ENCODE measurements at regions not wholly inside any gene's neighbourhood (a gene's known extent, or its start where the extent isn't known, plus 50 kb on each side); places are given as distances from the start of the nearest gene placed in this dataset.

- DNase-seq: peak; percentile 10
These were observed 552.7 kb upstream of the TENM3 start for GRCh38 chr4:181690498-181690897.

DNA sequence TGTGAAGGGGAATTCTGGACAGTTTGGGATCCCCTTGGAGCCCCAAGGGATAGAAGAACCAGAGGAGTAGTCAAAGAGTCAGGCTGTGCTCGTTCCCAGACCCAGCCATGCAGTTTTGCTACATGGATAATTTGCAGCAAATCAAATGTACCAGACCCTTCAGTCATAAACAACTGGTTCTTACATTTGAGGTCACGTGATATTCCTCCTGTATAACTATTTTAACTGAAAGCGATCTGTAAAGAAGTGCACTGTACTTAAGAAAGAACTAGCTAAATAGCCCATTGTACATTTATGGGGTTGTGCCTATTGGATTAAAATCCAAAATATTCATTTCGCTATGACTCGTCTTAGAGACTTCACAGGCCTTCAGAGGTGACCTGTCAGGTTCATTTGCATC is 550.2 kb upstream of the TENM3 start:
- DNase-seq: no peak

DNA sequence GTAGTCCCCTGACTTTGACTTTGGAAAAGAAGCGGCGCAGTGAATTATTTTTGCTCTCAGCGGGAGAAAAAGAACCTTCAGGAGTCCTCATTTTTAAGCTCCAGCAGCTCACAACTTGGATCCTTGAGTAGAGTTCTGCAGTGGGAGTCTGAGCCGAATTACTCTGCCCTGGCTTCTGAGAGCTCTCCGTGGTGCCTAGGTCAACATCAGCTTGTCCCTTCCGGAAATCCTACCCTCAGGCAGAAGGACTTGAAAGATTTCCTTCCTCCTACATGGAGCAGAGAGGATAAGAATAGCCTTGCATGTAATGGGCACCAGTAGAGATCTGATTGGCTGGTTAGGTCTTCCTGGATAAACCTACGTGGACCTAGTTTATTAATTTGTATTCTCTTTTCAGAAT is 549.7 kb upstream of the TENM3 start:
- no peak for DNase-seq

DNA sequence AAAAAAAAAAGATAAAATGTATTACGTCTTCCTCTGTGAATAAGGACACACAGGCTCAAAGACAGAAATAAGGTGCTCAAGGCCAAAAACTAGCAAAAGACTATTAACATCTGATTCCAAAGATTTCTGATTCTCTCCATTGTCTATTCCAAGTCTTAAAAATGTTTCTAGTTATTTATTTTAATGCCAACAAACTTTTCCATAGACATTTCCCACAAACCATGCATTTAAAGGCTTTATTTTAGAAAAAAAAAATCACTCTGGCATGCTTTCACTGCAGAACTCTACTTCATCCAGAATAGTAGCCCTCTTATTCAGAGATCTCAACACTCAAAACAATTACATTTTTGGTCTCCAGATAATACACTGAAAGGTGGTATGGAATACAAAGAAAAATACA is 545.0 kb upstream of the TENM3 start:
- no peak for DNase-seq

- DNase-seq: no peak
These were observed 542.0 kb upstream of the TENM3 start for GRCh38 chr4:181701214-181701613.

GRCh38 chr4:181701894-181702293 is 541.3 kb upstream of the TENM3 start:
- DNase-seq: no peak

DNA sequence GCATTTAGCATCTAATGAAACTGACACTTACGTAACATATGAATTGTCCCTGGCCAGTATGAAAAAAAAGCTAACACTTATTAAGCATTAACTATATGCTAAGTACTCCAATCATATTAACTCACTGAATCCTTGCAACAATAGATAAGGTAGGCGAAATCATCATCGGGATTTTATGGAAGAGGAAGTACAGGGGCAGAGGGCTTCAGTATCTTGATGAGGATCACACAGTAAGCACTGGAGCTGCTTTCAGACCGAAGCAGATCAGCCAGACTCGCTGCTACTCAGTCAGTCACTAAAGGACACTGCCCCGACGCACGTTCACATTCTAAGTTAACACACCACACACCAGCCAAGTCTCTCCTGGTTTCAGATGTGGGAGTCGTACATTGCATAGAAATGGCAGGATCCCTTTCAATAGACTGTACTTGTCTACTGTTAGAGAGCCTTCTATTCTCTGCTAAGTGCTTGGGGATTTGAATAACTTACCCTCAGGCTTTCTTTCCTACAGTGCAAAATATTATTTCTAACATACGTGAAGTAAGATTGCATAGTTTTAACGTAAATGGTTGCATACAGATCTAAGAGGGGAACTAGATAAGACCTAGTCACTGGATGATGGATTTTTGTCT is 540.2 kb upstream of the TENM3 start:
- no peak for DNase-seq

DNA sequence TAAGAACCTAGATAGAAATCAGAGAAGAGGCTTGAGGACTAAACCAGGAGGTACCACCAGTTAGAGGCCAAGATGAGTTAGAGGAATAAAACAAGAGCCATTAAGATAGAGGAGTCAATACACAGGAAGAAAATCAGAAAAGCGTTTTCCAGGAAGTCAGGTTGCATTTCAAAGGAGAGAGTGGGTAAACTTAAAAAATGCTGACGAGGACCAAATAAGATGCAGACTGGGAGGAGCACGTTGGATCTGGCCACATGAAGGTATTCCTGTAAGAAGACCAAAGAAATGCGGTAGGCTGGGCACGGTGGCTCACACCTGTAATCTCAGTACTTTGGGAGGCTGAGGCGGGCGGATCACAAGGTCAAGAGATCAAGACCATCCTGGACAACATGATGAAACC is 533.1 kb upstream of the TENM3 start:
- no peak for DNase-seq

DNA sequence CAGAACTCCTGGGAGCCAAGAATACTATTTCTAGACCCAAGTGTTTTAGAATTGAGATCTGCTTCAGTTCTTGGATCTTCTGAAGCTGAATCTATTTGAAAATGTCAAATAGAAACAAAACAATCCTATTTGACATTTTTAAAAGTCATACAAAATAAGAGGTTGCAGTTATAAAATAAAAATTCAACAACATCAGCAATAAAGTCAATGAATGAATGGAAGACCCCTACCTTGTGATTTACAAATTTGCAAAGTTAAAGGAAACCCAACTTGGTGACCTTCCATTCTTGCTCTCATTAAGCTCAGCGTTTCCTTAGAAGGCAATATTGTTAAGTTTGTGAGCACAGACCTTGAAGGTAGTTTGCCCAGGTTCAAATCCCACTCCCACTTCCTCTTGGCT is 531.8 kb upstream of the TENM3 start:
- DNase-seq: no peak

DNA sequence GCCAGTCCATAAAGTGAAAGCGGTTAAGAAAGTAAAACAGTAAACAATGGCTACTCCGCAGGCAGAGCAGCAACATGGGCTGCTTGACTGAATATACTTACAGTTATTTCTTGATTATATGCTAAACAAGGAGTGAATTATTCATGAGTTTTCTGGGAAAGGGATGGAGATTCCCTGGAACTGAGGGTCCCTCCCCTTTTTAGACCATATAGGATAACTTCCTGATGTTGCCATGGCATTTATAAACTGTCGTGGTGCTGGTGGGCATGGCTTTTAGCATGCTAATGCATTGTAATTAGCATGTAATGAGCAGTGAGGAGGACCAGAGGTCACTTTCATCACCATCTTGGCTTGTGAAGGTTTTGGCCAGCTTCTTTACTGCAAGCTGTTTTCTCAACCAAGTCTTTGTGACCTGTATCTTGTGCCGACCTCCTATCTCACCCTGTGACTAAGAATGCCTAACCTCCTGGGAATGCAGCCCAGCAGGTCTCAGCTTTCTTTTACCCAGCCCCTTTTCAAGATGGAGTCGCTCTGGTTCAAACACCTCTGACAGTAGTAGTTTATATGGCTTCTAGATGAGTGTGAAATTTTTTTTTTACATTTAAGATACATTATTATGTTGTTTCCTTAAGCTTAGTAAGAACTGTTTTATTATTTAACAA is 514.8 kb upstream of the TENM3 start:
- no peak for DNase-seq

GRCh38 chr4:181731900-181732299 is 511.3 kb upstream of the TENM3 start:
- DNase-seq: no peak

GRCh38 chr4:181737744-181738143 is 505.5 kb upstream of the TENM3 start:
- no peak for DNase-seq

GRCh38 chr4:181739031-181739430 is 504.2 kb upstream of the TENM3 start:
- no peak for DNase-seq

- DNase-seq: no peak
These were observed 501.7 kb upstream of the TENM3 start for GRCh38 chr4:181741513-181741912.

DNA sequence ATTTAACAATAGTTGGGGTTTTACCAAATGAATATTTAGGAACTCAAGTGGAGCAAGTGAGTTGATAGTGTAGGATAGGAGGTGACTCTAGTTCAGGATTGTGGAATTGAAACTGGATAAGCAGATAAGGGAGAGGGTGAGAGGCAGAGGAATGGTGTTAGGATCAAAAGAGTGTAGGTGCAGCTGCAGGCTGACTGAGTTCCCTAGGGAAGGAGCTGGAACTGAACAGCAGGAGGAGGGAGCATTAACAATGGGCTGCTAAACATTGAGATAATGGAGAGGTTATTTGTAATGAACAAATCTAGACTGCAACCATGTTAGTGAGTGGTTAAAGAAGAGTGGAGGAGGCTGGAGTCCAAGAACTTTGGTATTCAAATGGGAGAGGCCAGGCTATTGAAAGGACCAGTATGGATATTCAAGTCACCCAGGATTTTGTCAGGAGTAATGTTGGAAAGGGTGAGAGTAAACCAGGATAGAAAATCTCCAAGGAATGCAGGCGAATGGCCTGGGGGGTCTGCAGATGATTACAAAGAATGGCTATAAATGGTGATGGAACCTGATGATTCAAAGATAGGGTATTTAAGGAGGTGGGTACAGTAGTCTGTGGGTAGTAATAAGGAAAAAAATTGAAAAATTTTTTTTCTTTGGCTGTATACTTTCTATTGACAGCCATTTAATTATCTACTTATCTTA is 497.1 kb upstream of the TENM3 start:
- DNase-seq: peak; percentile 72

GRCh38 chr4:181748581-181748980 is 494.6 kb upstream of the TENM3 start:
- no peak for DNase-seq

- no peak for DNase-seq
These were observed 490.7 kb upstream of the TENM3 start for GRCh38 chr4:181752516-181752915.

DNA sequence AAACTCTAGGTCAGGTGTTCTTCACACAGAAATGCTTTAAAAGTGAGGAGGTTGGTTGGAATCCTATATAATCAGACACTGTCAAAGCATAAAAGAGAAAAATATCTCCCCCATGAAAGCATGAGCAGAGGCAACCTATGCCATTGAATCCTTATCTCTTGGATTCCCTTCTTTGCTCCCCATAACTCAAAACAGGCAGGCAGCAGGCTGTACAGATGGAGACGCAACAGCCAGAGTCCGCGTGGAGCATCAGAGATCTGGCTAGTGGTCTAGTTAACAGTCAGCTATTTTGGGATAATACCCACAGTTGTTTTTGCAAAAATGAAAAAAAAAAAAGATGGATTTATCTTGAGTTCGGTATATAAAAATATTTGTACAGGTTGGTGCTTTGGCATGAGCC is 490.0 kb upstream of the TENM3 start:
- no peak for DNase-seq

- DNase-seq: no peak
These were observed 487.4 kb upstream of the TENM3 start for GRCh38 chr4:181755846-181756245.

GRCh38 chr4:181756451-181757095 is 486.6 kb upstream of the TENM3 start:
- peak; percentile 66 for DNase-seq

GRCh38 chr4:181757098-181757497 is 486.1 kb upstream of the TENM3 start:
- DNase-seq: no peak

DNA sequence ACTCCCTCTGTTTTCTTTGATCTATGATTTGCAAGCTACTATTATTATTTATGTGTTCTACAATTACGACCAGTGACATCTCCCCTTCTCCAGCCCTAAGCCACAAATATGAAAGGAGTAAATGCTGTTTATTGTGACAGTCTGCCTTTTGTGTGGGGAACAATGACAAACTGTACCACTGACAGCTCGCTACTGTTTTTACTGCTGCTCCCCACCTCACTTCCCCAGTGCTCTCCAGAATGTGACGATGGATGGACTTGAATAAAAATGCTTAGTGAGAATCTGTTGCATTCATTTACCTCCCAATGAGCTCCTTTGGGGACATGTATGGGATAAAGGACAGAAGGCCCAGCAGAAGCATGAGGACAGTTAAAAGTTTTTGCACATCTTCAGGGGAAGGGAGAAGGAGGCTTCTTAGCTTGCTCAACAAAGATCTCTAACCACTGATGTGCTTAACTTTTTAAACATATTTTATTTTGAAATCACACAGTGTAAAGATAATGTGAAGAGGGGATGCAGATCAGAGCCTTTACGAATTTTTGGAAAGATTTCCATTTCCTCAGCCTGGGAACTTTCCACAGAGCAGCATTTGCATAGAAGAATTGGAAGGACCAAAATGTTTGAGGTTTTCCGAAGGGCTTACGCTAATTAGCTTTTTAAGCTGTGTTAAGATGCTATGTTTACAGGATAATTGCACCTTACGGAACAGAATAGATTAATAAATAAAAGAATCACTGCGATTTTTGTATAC is 485.1 kb upstream of the TENM3 start:
- no peak for DNase-seq

DNA sequence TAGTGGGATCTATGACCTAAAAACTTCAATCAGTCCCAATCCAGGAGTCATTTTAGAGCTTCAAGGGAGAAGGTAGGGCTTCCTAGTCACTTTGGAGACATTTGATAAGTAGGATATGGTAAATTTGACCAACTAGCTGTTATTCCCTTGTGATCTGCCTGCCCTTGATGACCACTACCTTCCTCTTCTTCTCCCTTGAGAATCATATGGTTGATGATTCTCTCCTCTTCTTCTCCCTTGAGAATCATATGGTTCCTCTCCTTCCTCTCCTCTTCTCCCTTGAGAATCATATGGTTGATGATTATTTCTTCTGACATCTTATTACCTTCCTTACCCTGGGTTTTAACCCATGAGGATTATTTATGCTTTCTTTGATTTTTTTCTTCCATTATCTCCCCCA is 482.6 kb upstream of the TENM3 start:
- no peak for DNase-seq
